Left renal cortex interstitium (tissue), 4 donors: ENCODE measurements at regions not wholly inside any gene's neighbourhood (a gene's known extent, or its start where the extent isn't known, plus 50 kb on each side); places are given as distances from the start of the nearest gene placed in this dataset.
A peak's percentile ranks its signal among the peaks of the same experiment; 100 is the strongest.
"Not testable (repeated sequence)": the region's sequence is repeated elsewhere in the genome, so short reads cannot be mapped to it uniquely, and the experiment has no call there.

ENCODE experiments used
- DNase-seq, 4 donors: peaks; one replicate each; pipeline ENCODE4 v3.0.0-alpha.2; 2013; ENCODE audit warnings: low read depth in 4 of 4, low spot score in 2 of 4, missing footprints in 1 of 4

DNA sequence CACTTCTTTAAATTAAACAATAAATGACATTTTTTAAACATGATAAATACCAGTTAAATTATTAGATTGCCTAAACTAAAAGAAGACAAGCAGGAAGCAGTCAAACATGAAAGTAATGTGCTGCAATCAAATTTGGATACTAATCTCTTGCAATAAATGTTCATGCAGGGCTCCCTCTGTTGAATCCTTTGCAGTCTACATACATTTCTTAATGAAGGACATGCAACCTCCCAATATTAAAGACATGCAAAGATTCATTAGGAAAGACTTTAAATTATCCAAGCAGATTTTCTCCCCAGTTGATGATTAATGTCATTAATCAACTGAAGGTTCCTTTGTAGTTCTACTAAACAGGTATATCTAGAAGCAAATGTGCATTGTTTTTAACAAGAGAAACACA is 245.4 kb downstream of the ZIC4 start:
- DNase-seq = no peak

DNA sequence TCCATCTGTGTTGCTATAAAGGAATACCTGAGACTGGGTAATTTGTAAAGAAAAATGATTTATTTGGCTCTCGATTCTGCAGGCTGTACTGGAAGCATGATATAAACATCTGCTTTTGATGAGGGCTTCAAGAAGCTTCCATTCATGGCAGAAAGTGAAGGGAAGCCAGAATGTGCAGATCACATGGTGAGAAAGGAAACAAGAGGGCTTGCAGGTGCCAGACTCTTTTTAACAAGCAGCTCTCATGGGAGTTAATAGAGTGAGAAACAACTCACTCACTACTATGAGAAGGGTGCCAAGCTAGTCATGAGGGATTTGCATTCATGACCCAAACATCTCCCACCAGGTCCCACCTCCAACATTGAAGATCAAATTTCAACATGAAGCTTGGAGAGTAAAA is 247.2 kb downstream of the ZIC4 start:
- DNase-seq = no peak

DNA sequence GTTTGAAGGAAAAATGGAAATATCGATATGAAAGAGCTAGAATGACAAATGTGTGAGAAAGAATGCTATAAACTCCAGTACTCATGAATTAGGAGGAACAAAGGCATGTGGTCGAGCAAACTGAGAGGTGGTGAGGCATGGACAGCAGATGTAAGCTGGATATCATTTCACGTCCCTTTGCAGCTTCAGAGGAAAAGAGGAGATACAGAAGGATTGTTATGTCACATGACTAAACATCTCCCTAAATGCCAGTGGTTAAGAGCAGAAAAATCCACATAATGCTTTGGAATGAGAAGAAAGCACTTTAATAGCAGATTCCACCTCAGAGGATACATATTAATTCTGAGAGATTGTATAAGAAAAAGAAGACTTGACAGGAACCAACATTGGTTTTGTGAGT is 248.7 kb downstream of the ZIC4 start:
- no peak for DNase-seq

DNA sequence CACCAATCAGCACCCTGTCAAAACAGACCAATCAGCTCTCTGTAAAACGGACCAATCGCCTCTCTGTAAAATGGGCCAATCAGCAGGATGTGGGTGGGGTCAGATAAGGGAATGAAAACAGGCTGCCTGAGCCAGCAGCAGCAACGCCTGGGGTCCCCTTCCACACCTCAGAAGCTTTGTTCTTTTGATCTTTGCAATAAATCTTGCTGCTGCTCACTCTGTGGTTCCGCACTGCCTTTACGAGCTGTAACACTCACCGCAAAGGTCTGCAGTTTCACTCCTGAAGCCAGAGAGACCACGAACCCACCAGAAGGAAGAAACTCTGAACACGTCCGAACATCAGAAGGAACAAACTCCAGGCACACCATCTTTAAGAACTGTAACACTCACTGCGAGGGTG is 251.4 kb downstream of the ZIC4 start:
- DNase-seq = not testable (repeated sequence)

GRCh38 chr3:147153830-147154539 is 252.4 kb downstream of the ZIC4 start:
- DNase-seq = no peak

GRCh38 chr3:147152476-147152875 is 253.9 kb downstream of the ZIC4 start:
- no peak for DNase-seq

DNA sequence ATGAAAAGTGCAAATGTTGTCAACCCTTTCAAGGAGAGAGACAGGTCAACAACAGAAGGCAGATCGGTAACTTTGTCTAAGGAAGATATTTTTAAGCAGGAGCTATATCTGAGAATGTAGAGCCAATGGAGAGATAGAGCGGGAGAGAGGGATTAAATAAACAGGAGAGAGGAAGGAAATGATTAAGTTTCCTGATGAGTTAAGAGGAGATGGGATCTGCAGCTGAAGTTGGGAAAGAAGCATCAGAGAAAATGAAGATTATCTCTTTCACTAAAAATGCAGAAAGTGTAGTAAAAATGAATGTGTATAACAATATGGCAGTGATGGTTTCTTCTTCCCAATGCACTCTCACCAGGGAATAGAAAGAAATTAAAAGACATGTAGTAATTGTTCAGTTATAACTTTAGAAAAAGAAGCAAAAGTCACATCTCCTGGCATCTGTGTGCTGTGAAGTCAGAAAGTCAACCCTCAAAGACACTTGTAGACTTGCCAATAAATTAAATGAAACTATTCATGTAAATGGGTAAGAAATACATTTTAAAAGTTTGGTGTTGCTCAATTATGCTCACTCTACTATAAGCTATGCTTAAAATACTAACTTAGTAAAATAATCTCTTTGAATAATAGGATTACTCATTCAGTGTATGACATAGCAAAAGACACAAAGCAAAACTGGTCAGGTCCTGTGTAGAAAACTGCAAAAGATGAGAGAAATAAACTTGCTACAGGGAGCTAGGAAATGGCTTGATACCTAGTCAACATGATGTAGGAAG is 264.6 kb downstream of the ZIC4 start:
- DNase-seq = no peak

DNA sequence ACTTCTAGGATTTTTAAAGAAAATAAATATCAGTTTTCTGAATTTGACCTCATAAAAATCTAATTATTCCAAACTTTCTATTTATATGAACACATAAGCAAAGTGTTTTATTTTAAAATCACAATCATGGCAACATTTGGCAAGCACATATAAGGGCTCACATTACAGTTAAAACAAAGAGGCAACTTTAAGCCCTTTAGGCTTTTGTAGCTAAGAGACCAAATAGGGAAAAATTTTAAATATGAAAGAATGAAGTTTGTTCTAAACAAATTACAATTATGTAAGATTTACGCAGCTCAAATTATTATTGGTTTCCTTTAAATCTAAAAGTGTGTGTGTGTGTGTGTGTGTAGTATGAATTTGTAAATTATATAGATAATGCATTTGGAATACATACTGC is 267.0 kb downstream of the ZIC4 start:
- no peak for DNase-seq

DNA sequence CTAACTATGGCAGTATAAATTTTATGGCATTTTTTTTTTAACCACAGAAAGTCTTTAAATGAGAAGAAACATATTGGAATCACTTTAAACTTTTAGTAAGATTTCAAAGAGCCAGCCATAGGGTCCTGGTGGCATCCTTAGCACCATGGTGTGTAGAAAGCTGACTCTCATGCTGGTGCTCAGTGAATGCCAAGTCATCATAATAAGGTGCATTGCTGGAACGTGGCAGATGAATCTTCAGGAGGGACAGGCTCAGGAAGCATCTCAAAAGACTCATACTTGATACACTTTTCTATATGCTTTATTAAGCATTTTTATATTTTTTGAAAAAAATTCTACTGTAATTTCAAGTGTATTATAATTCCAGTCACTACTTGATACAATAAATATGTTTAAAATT is 274.2 kb downstream of the ZIC4 start:
- no peak for DNase-seq

GRCh38 chr3:147130461-147130860 is 275.9 kb downstream of the ZIC4 start:
- no peak for DNase-seq

GRCh38 chr3:147129665-147130064 is 276.7 kb downstream of the ZIC4 start:
- DNase-seq = no peak

- DNase-seq = no peak
Observed at GRCh38 chr3:147122350-147122749, 284.0 kb downstream of the ZIC4 start.

DNA sequence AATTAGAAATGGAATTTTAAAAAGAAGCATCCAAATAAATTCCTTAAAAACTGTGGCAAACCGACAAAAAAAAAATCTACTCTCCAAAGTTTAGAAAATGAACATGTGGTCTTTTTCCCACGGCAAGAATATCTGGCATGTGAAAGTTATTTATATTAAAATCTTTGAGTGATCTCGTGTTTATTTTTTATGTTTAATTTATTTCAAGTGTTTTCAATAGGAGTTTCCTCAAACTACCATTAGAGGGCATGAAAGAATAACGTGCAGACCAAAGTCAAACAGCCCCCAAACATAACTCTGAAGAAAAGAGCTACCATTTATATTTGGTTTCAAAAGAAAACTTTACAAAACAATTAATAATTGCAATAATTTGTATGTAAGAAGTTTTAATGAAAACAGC is 286.4 kb downstream of the ZIC4 start:
- peak in 1 of 4 donors; percentile 2 for DNase-seq

DNA sequence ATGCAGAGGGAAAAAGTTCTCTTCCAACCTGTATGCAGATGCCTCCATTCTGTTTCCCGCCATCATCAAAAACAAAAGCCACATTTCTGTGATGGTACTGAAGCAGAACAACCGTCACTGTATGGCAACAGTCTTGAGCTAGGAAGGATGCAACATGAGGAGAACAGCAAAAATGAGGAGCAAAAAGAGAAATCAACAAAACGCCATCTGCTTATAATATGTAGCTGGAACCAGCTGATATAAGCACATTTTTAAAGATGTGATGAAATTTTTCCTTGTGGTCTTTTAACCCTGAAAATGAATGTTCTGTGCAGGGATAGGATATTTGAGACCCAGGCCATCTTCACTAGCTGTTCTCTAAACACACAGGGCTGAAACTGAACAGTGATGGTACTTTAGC is 287.0 kb downstream of the ZIC4 start:
- DNase-seq = no peak

- no peak for DNase-seq
Observed at GRCh38 chr3:147118611-147119010, 287.7 kb downstream of the ZIC4 start.

DNA sequence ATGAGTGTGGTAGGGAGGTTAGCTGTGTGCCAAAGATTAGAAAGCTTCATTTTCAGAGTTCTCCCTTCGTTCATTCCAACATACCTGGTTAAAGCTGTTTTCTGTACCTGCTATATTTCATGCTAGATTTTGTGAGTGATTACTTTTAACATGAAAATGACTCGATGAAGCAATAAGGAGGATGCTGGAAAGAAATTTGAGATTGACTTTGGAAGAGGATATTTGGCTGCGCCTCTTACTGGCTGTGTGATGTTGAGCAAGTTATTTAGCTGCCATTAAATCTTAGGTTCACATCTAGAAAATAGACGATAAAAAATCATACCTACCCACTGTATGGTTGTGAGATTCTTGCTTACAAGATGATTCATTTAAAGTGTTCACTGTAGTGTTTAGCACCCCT is 288.7 kb downstream of the ZIC4 start:
- DNase-seq = no peak

DNA sequence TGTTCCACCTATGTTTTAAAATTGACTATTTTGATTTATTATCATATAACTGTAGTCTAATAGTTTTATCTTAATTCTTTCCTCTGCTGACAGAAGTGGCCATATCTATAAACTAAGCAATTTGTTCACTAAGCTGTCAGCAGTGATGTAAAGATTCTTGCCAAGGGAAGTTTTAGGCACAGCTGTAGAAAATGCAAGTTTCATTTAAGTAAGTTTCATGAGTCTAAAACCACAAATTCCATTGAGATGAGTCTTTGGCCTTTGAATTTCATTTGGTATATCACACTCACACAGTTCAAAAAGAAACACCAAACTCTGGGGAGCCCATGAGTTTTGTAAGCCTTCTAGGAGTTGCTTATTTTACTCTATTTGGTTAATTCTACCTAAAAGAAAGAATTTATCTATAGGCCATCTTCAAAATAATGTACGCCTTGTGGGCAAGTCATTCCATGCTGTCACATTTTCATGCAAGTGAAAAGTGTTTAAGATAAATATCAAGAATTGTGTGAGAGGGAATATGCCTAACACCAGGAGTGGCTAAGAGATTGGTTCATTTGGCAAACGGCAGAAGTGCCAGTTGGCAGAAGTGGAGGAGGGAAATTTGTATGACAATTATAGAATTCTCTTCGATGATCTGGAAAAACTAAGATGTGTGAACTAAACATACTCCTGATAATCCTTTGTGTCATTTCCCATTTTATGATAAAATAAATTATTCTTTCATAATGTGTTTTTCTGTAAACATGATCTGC is 292.9 kb downstream of the ZIC4 start:
- no peak for DNase-seq

DNA sequence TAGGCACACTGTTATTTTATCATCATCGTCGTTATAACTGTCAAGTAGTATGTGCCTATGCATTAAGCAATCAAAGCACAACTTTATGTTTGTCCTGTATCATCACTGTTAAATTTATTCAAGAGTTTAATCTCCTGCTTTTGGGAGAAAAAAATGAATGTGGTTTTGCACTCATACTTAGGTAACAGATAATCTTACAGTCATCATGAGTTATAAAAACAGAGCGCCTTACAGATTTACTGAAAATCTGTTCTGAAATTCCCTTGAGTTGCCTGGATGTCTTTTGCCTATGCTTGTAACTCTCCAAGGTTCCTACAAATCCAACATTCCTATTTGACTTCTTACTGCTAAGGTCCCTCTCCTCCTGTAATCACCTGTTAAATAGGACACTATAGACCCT is 307.3 kb downstream of the ZIC4 start:
- DNase-seq = no peak

- DNase-seq = no peak
Observed at GRCh38 chr3:147090461-147090860, 315.9 kb downstream of the ZIC4 start.

- no peak for DNase-seq
Observed at GRCh38 chr3:147089286-147089685, 317.1 kb downstream of the ZIC4 start.

- DNase-seq = not testable (repeated sequence)
Observed at GRCh38 chr3:147059500-147059899, 346.8 kb downstream of the ZIC4 start.

DNA sequence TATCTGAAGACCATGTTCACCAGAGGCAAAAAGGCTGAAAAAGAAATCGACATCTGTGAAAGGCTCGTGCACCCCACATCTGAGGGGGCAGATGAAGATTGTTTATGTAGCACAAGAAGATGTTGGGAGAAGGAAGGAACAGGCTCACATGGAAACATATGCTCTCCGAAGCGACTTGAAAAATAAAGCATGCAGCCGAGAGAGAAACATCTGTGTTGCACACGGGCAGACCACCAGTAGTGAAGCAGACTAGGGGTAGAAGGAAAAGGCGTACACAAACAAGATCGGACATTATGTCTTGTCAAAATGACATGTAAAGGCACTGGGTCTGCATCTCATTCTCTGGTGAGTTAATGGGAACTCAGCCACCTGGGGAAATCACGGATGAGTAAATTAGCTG is 356.5 kb downstream of the ZIC4 start:
- no peak for DNase-seq
